Omental fat pad (tissue), 3 donors: ENCODE measurements at regions not wholly inside any gene's neighbourhood (a gene's known extent, or its start where the extent isn't known, plus 50 kb on each side); places are given as distances from the start of the nearest gene placed in this dataset.
"Not testable (repeated sequence)": the region's sequence is repeated elsewhere in the genome, so short reads cannot be mapped to it uniquely, and the experiment has no call there.

ENCODE experiments used
- ATAC-seq: fragments of 150-250 bp; one replicate; pipeline ENCODE4 v1.9.1; 2016; ENCODE audit warnings: mild to moderate bottlenecking, moderate library complexity; ENCODE audit not compliant: low FRiP score
- DNase-seq: peaks from one replicate; pipeline ENCODE4 v3.0.0-alpha.2; 2019; ENCODE audit warnings: low spot score
- TF ChIP-seq, protein P1 (sequence below), 3 donors: fragments of 450-650 bp; IDR thresholded peaks; one replicate each; pipeline ENCODE4 v1.5.1; 2016 to 2017; ENCODE audit warnings: antibody characterized with exemption in 3 of 3, mild to moderate bottlenecking in 3 of 3, moderate library complexity in 2 of 3

DNA sequence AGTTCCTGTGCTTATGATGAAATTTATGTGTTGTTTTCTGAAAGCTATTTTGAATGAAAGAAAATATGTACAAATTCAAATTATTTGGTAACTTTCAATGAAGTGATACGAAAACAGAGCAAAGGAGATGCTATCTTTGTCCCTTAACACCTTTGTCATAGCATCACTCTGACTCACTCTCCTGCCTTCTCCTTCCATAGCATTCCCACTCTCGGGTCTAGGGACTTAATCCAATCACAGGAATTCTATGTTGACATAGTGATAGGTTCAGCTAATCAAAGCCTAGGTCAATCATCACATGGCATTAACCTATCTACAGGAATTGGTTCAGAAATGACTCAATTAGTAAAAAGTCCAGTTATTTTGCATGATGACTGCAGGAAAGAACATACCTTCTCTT is 464.7 kb upstream of the RORB start:
- TF ChIP-seq, protein P1, sequence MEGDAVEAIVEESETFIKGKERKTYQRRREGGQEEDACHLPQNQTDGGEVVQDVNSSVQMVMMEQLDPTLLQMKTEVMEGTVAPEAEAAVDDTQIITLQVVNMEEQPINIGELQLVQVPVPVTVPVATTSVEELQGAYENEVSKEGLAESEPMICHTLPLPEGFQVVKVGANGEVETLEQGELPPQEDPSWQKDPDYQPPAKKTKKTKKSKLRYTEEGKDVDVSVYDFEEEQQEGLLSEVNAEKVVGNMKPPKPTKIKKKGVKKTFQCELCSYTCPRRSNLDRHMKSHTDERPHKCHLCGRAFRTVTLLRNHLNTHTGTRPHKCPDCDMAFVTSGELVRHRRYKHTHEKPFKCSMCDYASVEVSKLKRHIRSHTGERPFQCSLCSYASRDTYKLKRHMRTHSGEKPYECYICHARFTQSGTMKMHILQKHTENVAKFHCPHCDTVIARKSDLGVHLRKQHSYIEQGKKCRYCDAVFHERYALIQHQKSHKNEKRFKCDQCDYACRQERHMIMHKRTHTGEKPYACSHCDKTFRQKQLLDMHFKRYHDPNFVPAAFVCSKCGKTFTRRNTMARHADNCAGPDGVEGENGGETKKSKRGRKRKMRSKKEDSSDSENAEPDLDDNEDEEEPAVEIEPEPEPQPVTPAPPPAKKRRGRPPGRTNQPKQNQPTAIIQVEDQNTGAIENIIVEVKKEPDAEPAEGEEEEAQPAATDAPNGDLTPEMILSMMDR (IDR thresholded peaks at IDR 0.05): no peak
- ATAC-seq (no peak), DNase-seq (no peak)

DNA sequence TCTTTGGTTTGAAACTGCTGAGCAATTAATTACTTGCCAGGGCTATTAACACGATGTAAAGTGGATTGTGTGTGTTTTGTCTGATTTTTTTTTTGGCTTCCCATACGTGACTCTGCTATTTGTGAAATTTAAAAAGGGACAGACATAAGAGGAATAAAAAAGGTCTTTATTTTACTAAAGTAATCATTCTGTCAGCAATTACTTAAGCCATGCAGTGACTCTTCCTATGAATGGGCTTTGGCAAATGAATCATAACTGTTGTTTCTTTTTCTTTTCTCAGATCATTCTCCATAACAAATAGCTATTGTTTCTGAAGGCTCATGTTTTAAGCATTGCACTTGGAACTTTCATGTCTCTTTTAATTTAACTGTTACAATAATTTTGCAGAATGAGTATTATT is 461.3 kb upstream of the RORB start:
- DNase-seq (no peak), ATAC-seq (no peak)
- TF ChIP-seq, protein P1 (IDR thresholded peaks at IDR 0.05): no peak

DNA sequence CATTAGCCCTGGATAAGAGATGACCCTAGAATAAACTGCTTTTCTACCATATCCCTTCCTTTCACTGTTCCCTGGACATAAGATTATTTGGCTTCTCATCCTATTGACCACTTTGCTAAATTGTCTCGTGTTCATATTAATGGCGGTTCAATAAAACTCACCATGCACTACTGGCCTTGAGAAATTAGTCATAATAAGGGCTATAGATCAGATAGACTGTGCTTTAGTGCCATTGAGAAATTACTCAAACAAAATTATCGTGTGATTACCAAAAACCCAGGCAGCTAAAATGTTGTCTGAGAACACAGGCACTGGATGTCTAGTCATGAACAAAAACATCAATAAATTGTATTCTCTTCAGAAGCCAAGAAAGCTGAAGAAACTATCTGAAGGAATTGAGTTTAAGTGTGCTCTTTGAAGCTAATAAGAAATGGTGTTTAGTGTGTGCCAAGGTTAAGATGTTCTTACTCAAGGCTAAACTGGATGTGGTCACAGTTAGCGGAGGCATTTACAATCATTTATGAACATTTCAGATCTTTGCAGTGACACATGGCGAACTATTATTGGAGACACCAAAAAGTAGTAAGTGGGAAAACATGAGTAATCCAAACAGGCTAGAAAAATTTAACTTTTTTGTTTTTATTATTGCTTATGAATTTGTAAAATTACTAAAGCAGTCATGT is 460.4 kb upstream of the RORB start:
- TF ChIP-seq, protein P1 (IDR thresholded peaks at IDR 0.05): no peak
- ATAC-seq (no peak), DNase-seq (no peak)

DNA sequence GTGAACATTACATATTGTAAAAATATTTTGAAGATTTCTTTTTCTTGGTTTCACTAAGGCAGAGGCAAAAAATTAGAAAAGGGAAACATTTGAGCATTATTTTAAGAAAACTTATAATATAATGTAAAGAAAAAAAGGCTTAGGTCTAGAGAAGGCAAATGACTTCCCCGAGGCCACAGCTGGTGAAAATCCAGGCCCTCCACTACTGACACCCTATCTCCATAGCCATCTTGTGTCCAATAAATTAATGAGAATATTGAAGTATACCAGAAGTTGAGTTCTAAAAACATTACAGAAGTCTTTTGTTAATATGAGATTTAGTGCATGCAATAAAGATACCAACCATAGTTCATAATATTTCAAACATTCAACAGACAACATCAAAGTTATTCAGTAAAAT is 459.9 kb upstream of the RORB start:
- TF ChIP-seq, protein P1 (IDR thresholded peaks at IDR 0.05): no peak
- ATAC-seq: no peak

DNA sequence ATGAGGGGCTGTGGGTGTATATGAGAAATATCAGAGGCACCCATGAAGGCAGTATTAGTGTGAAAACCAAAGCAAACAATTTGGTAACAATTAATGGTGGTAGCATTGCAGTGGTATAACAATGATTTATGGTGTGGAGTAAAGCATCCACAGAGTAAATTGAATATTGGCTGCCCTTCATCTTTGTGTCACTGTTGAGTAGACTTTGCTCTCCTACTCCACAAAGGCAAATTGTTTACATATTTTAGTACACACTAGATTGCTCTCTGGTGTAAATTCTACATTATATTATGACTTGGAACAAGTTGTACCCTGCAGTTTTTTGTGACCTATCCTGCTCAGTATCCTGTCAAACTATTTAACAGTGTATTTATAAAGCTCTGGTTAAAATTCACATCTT is 455.5 kb upstream of the RORB start:
- DNase-seq: no peak

More for the DNA sequence above, 459.9 kb upstream of the RORB start:
- DNase-seq: no peak

DNA sequence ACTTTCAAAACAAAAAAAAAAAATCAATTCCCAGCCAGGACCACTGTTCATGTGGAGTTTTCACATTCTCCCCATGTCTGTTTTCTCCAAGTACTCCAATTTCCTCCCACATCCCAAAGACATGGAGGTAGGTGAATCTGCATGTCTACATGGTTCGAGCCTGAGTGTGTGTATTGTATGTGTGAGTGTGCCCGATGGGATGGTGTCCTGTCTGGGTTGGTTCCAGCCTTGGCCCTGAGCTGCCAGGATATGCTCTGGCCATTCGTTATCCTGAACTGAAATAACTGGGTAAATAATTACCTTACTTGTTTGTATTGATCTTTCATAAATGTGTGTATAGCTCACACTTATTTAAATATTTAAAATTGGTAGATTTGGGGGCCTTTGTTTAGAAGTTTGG is 452.3 kb upstream of the RORB start:
- TF ChIP-seq, protein P1 (IDR thresholded peaks at IDR 0.05): no peak
- no peak for ATAC-seq
- no peak for DNase-seq

More for the DNA sequence above, 455.5 kb upstream of the RORB start:
- ATAC-seq: no peak
- TF ChIP-seq, protein P1 (IDR thresholded peaks at IDR 0.05): no peak

DNA sequence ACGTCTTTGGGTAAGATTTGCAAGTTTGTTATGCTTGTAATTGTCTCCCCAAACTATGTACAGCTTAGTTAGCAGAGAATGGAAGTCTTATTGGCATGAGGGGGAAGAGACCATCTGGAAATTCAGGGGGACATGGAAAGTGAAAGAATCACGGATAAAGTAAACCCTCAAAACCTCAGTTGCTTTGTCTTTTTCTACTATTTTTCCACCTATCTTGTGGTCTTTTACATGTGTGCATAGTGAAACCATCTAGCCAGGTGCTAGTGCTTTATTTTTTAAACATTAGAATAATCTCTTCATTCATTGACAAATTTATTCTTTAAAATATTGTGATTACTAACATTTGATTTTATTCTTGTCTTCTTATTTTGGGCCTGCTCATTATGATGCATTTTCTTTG is 441.1 kb upstream of the RORB start:
- TF ChIP-seq, protein P1 (IDR thresholded peaks at IDR 0.05): no peak
- DNase-seq (no peak), ATAC-seq (no peak)

DNA sequence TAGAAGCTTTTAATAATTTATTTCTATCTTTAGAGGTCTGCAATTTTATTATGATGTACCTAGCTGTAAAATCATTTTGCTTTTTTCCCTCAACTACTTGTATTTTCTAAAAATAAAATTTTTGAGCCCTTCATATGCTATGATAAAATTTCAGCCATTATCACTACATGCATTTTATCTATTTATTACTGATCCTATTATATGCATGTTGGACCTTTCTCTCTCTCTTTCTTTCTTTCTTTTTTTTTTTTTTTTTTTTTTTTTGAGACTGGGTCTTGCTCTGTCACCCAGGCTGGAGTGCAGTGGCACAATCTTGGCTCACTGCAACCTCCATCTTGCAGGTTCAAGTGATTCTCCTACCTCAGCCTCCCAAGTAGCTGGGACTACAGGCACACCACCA is 440.1 kb upstream of the RORB start:
- not testable (repeated sequence) for DNase-seq, ATAC-seq
